ENCODE measurements at regions not wholly inside any gene's neighbourhood (a gene's known extent, or its start where the extent isn't known, plus 50 kb on each side); places are given as distances from the start of the nearest gene placed in this dataset.

DNA sequence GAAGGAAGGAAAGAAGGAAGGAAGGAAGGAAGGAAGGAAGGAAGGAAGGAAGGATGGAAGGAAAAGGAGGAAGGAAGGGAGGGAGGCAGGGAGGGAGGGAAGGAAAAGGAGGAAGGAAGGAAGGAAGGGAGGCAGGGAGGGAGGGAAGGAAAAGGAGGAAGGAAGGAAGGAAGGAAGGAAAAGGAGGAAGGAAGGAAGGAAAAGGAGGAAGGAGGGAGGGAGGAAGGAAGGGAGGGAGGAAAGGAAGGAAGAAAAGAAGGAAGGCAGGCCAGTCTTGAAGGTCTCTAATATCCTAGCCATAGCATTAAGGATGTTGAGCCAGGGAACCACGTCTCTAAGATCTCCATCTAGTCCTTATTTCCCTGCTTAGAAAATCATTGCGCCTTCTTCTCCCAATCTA is 78.8 kb downstream of the TMPRSS5 start:
- intact Hi-C loops (cut with micrococcal nuclease) = no loop called here
- Histone ChIP-seq H3K36me3 (no peaks in the 10 kb centered on the region), H3K4me1 (peaks cover under 1% of the 10 kb centered on the region), H3K4me3 (no peak overlapping the region), H3K27me3 (ENCODE audit: low read depth) (peaks cover 7% of the 10 kb centered on the region), H3K9me3 (replicated peaks) (no peaks in the 10 kb centered on the region), H3K27ac (replicated peaks) (no peak overlapping the region)
- no peak for DNase-seq
- TF ChIP-seq, protein P1, sequence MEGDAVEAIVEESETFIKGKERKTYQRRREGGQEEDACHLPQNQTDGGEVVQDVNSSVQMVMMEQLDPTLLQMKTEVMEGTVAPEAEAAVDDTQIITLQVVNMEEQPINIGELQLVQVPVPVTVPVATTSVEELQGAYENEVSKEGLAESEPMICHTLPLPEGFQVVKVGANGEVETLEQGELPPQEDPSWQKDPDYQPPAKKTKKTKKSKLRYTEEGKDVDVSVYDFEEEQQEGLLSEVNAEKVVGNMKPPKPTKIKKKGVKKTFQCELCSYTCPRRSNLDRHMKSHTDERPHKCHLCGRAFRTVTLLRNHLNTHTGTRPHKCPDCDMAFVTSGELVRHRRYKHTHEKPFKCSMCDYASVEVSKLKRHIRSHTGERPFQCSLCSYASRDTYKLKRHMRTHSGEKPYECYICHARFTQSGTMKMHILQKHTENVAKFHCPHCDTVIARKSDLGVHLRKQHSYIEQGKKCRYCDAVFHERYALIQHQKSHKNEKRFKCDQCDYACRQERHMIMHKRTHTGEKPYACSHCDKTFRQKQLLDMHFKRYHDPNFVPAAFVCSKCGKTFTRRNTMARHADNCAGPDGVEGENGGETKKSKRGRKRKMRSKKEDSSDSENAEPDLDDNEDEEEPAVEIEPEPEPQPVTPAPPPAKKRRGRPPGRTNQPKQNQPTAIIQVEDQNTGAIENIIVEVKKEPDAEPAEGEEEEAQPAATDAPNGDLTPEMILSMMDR (IDR thresholded peaks at IDR 0.05; ENCODE audit: borderline replicate concordance) = no peak

DNA sequence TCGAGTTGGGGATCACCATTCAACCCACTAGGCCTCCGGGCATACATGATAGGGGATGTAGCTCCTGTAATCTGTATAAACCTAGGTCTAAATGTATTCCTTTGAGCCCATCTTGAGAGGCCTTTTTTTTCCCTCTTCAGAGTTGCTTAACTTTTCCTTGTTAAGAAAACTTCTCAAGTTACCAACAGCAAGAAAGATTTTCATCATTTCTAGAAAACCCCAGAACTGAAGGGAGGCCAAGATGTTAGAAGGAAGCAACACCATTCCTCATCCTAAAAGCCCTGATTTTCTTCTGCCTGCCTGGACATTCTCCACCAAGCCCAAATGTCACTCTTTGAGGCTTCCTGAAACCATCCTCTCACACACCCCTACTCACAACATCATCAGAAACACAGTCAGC is 79.4 kb downstream of the TMPRSS5 start:
- TF ChIP-seq, protein P1 (IDR thresholded peaks at IDR 0.05; ENCODE audit: borderline replicate concordance) = no peak
- no peak for DNase-seq
- intact Hi-C loops (cut with micrococcal nuclease) = no loop called here

DNA sequence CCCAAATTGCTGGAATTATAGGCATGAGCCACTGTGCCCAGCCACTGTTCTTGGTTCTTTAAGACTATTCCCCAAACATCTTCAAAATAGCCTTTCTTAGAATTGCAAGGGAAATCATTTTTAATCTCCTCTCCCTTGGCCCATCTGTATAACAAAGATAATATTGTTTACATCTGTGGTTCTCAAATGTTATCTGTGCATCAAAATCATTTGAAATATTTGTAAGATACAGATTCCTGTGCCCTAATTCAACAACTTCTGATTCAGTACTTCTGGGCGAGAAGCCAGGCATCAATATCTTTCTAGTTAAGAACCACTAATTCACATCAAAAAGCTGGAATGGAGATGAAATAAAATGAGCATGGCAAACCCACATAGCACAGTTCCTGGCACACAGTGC is 83.0 kb downstream of the TMPRSS5 start:
- Histone ChIP-seq H3K4me1 (no peaks in the 10 kb centered on the region), H3K27me3 (ENCODE audit: low read depth) (no peaks in the 10 kb centered on the region), H3K36me3 (no peaks in the 10 kb centered on the region), H3K4me3 (no peak overlapping the region), H3K9me3 (replicated peaks) (peaks cover 18% of the 10 kb centered on the region), H3K27ac (replicated peaks) (no peak overlapping the region)
- intact Hi-C loops (cut with micrococcal nuclease) = no loop called here
- DNase-seq = no peak
- TF ChIP-seq, protein P1 (IDR thresholded peaks at IDR 0.05; ENCODE audit: borderline replicate concordance) = no peak

More for the DNA sequence above, 79.4 kb downstream of the TMPRSS5 start:
- no peaks in the 10 kb centered on the region for H3K36me3 ChIP-seq
- peaks cover 7% of the 10 kb centered on the region for H3K27me3 ChIP-seq (ENCODE audit: low read depth)
- no peaks in the 10 kb centered on the region for H3K4me1 ChIP-seq
- H3K9me3 ChIP-seq (replicated peaks) = no peaks in the 10 kb centered on the region
- H3K4me3 ChIP-seq = no peak overlapping the region
- H3K27ac ChIP-seq (replicated peaks) = no peak overlapping the region

DNA sequence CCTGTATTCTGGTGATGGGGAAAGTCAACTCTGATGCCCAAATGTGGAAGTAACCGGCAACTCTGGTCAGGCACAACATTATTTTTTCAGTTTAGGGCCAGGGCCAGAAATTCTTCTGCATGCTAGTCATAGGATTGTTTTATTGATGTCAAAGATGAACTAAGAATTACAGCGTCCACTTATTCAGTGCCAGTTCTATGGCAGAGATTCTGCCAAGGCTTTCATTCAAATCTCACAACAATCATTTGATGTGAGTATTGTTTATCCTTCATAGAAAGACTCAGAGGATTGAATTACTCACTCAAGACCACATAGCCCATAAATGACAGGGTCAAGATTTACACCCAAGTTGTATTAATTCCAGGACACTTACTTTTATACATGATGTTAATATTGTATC is 87.7 kb downstream of the TMPRSS5 start:
- TF ChIP-seq, protein P1 (IDR thresholded peaks at IDR 0.05; ENCODE audit: borderline replicate concordance) = no peak
- intact Hi-C loops (cut with micrococcal nuclease) = no loop called here
- no peak overlapping the region for H3K27ac ChIP-seq (replicated peaks)
- no peaks in the 10 kb centered on the region for H3K27me3 ChIP-seq (ENCODE audit: low read depth)
- peaks cover 6% of the 10 kb centered on the region for H3K4me1 ChIP-seq
- H3K9me3 ChIP-seq (replicated peaks) = peaks cover 18% of the 10 kb centered on the region
- H3K36me3 ChIP-seq = no peaks in the 10 kb centered on the region
- H3K4me3 ChIP-seq = no peak overlapping the region
- no peak for DNase-seq

DNA sequence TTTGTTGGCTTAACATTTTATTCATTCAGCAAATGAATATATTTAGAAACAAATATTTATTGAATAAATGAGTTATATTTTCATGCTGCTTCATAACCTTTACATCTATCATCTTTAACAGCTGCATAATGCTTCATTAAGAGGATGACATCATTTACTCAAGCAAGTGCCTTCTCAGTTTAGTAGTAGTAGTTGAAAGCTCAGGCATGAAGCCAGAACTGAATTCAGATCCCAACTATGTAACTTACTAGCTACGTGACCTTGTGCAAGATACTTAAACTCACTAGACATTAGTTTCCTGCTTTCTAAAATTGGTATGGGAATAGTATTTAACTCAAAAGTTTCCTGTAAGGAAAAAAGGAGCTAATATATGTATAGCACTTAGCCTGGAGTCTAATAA is 90.3 kb downstream of the TMPRSS5 start:
- no peak for DNase-seq
- Histone ChIP-seq H3K4me3 (no peak overlapping the region), H3K27me3 (ENCODE audit: low read depth) (no peaks in the 10 kb centered on the region), H3K27ac (replicated peaks) (no peak overlapping the region), H3K36me3 (no peaks in the 10 kb centered on the region), H3K4me1 (peaks cover 6% of the 10 kb centered on the region), H3K9me3 (replicated peaks) (peaks cover 18% of the 10 kb centered on the region)
- intact Hi-C loops (cut with micrococcal nuclease) = no loop called here
- TF ChIP-seq, protein P1 (IDR thresholded peaks at IDR 0.05; ENCODE audit: borderline replicate concordance) = no peak

DNA sequence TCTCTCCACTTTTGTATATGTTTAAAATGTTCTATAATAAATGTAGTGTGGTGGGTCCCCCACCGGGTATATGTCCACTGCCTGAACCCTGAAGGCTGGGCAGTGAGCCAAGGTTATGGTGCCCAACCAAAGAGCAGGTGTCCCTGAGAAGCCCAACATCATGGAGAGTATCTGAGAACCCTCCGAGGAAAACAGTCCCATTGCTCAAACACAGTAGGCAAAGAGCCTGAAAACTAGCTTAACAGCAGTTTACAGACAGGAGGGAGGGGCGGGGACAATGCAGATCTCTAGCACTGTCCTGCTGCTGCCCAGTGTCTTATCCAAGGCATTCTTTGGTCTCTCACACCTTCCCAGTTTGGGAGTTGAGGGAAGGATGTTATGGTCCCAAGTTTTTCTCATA is 91.0 kb downstream of the TMPRSS5 start:
- Histone ChIP-seq H3K27ac (replicated peaks) (no peak overlapping the region), H3K36me3 (no peaks in the 10 kb centered on the region), H3K27me3 (ENCODE audit: low read depth) (no peaks in the 10 kb centered on the region), H3K4me3 (no peak overlapping the region), H3K9me3 (replicated peaks) (peaks cover 11% of the 10 kb centered on the region), H3K4me1 (peaks cover 6% of the 10 kb centered on the region)
- TF ChIP-seq, protein P1 (IDR thresholded peaks at IDR 0.05; ENCODE audit: borderline replicate concordance) = no peak
- no peak for DNase-seq
- intact Hi-C loops (cut with micrococcal nuclease) = no loop called here

Data from left ventricle myocardium inferior (tissue), 1 donor.